Sigmoid colon (tissue), 3 donors: ENCODE measurements at regions not wholly inside any gene's neighbourhood (a gene's known extent, or its start where the extent isn't known, plus 50 kb on each side); places are given as distances from the start of the nearest gene placed in this dataset.

Experiments
- CTCF ChIP-seq, 4 experiments: fragments of 450-650 bp in 3 of 4; fragments of 200-600 bp in 1 of 4; IDR thresholded peaks; one replicate each; pipeline ENCODE4 v1.5.1; 2016 to 2019; ENCODE audit warnings: antibody characterized with exemption in 4 of 4, mild to moderate bottlenecking in 3 of 4, moderate library complexity in 2 of 4
- POLR2A ChIP-seq, 2 donors: fragments of 450-650 bp; IDR thresholded peaks; one replicate each; pipeline ENCODE4 v1.6.1; 2016; ENCODE audit warnings: antibody characterized with exemption in 2 of 2, mild to moderate bottlenecking in 2 of 2, moderate library complexity in 2 of 2

DNA sequence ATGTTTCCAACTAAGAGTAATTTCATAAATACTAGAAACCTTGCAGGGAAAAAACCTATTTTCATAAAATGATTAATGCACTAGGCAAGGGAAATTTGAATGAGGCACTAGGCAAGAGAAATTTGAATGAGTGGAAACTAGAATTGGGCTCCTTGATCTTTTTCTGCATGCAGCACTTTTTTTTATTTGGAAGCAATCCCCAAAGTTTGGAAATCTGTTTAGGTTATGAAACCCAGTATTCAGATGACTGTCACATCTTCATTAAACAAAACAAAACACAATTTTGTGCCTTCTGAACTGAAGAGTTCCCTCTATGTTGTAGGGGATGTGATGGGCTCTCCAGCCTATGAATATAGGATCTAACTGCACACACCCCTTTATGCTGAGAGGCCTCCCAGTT is 201.9 kb downstream of the BAMBI start:
- TF ChIP-seq POLR2A (IDR thresholded peaks at IDR 0.05) (no peak), CTCF (IDR thresholded peaks at IDR 0.05) (no peak)
